Mesenteric fat pad (tissue), 1 donor: ENCODE measurements at regions not wholly inside any gene's neighbourhood (a gene's known extent, or its start where the extent isn't known, plus 50 kb on each side); places are given as distances from the start of the nearest gene placed in this dataset.

ENCODE experiments used
- DNase-seq: peaks from one replicate; pipeline ENCODE4 v3.0.0-alpha.2; 2020; ENCODE audit warnings: low spot score
- donor health status: DM: yes; HTN: yes; CAD: no.

DNA sequence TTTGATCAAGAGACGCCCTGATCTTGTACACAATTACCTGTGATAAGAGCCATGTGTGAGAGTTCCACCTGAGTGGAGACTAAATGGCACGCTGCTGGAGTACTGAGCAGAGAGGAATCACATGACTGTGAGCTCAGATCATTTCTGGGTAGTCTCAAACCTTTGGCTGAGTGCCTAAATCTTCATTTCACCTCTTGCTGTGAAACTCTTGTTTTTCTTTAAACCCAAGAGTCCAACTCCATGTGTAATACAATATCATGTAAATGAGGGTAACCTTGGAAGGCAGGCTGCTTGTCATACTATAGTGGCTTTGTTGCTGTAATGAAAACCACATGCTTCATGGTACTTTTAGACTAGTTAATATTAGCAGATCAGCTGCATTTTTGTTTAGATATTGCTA lies 156.9 kb downstream of the CAND1 start:
- DNase-seq = no peak

- DNase-seq = no peak
Measured at GRCh38 chr12:67427336-67427735, 158.2 kb downstream of the CAND1 start.

DNA sequence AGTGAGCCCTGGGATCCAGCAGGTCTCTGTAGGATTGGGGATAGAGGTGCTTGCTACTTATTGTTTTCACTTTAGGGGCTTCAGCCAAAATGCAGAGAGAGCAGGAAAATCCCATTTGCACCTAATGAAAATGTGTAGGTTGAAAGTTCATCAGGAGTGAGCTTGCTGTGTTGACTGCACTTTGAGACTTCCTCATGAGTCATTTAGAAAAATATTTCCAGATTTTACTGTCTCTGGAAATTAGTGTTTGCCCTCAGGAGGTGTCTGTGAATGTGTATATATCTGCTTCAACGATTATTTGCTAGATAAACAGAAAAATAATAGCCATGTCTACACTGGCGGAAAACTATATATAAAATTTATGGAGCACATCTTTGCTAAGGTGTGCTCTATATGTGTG lies 159.3 kb downstream of the CAND1 start:
- no peak for DNase-seq

- no peak for DNase-seq
Measured at GRCh38 chr12:67430708-67431335, 161.7 kb downstream of the CAND1 start.

DNA sequence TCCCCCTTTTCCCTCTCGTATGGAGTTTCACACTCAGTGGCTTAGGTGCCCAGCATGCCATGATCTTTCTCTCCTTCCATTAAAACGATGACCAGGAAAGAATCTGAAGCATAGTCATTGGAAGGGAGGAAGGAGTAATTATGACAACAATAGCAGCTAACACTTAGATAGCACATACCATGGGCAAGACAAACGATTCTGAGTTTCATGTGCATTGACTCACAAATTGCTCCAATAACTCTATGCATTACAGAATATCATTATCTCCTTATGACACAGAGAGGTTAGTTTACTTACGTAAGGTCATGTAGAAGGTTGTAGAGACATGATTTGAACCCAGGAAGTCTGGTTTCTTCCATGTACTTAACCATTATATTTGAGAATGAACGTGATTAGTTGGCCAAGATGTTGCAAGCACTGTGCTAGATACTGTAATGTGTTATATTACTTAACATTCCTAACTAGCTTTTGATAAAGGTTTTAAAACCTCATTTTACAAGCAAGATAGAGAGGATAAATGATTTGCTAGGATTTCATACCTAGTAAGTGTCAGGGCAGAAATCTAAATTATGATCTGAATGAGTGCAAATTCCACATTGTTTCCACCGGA lies 162.4 kb downstream of the CAND1 start:
- DNase-seq = no peak

DNA sequence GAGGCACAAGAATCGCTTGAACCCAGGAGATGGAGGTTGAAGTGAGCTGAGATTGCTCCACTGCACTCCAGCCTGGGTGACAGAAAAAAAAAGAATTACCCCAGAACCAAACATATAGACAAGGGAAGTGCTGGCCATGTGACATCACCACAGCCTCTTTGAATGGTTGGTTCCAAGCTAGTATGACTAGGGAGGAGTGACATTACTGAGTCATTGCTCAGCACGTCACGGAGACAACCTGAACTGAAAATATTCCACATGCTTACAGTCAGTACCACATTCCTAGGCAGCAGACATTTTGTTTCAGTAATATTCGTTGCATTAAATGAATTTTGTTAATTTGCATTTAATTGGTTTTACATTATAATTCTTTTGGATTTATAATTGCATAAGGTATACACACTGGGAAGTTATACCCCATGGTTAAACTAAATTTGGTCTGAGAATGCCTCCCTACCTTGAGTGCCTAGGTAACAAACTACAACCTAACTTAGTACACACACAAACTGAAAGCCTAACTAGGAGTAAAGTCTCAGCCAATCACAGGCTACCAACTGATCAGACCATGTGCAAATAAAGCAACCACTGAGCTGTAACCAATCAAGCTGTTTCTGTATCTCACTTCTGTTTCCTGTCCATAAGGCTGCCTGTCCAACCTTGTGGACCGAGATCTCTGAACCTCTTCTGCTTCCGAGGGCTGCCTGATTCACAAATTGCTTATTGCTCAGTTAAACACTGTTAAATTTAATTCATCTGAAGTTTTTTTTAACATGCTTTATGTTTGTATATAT lies 164.4 kb downstream of the CAND1 start:
- DNase-seq = no peak

DNA sequence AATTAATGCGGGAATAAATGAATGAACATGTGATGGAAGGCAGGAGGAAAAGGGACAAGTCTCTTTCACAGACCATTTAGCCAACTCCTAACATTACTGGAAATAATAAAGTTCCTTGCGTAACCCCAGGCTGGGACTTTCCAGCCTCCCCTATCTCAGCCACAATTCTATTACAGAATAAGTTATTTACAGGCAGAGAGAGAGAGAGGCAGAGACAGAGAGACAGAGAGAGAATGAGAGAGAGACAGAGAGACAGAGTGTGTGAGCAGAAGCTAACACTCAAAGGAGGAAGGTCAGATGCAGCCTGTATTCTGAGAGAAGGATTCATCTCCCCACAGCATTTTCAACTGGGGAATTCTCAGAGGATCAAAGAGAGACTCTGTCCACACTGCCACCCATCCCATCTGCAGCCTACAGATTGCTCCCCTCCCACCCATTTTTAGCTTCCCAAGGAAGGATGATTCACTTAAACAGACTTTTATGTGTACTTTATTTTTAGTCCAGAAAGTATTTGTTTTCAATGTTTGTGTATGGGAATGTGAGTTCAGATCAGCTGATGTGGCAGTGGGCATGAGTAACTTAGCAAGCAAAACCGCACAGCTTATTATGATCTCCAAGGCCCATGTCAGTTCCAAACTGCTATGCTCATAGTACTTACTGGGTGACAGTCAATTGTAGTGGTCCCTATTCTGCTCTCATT lies 165.7 kb downstream of the CAND1 start:
- DNase-seq = no peak

DNA sequence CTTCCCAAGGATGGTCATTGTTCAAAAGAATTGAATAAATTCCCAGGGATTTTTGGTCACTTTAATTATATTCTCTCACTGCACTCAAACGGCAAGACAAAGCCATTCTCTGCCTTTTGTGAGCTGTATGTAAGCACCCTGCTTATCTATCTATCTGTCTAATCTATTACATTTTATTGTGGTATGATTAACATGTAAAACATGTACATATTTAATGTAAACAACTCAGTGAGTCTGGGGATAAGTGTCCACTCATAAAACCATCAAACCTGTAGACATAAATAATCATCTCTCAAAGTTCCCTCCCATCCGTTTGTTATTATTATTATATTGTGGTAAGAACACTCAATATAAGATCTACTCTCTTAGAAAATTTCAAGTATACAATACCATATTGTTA lies 167.1 kb downstream of the CAND1 start:
- DNase-seq = no peak

DNA sequence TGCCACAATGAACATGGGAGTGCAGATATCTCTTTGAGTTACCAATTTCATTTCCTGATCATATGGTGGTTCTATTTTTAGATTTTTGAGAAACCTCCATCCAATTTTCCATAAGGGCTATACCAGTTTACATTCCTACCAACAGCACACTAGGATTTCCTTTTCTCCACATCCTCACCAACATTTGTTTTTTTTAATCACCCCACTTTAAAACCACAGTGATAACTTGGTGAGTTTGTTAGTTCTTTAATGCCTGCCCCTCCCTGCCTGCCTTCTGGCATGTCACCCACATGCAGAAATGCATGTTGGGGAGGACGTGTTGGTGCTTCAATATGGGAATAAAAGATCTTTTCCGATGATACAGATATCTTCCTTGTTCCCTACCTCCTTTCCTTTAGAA lies 167.9 kb downstream of the CAND1 start:
- no peak for DNase-seq

GRCh38 chr12:67439611-67440010 lies 170.5 kb downstream of the CAND1 start:
- DNase-seq = no peak

DNA sequence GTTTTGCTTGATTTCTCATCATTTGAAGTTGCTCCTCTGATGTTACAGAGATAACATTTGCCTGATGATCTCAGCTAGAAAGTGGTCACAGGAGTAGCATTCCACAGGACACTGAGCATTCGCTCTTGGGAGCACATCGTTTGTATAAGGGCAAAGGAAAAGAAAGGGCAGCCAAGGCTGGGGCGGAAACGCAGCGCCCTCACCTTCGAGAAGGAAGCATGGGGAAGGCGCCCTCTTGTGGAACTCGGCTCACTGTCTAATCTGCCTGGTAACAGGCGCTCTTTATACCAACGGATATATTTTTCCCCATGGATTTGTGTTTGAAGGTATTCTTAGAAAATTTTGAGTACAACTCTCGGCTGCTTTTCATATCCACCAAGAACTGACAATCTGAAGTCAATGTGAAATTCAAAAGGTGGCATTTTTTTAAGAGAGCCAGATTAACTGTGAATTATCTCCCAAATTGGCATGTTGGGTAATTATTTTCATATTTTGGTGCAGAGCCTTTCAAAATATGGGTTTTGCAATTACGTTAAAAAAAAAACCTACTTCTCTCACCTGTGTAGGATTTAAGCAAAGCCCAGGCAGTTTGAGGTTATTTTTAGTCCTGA lies 172.7 kb downstream of the CAND1 start:
- DNase-seq = peak; percentile 91

GRCh38 chr12:67442347-67442841 lies 173.2 kb downstream of the CAND1 start:
- no peak for DNase-seq

GRCh38 chr12:67442896-67443295 lies 173.7 kb downstream of the CAND1 start:
- no peak for DNase-seq

- no peak for DNase-seq
Measured at GRCh38 chr12:67444542-67444941, 175.4 kb downstream of the CAND1 start.

- DNase-seq = no peak
Measured at GRCh38 chr12:67446716-67447115, 177.6 kb downstream of the CAND1 start.

DNA sequence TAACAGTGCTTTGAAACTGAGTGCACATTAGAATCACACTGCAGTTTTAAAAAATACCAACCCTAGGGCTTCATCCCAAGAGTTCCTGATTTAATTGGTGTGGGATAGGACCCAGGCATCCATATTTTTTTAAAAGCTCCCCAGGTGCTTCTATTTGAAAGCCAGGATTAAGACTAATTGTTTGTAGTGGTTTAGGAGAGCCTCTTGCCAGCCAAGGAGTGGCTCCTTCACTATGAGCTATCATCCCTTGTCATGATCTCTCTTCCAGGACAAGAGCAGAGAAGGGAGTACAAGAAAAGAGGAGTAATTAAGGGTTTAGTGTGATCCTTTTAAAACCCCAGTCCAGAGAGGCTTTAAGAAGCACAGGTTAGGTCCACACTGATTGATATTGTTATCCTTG lies 178.0 kb downstream of the CAND1 start:
- no peak for DNase-seq

GRCh38 chr12:67449591-67450052 lies 180.5 kb downstream of the CAND1 start:
- DNase-seq = no peak

GRCh38 chr12:67450441-67450840 lies 181.3 kb downstream of the CAND1 start:
- DNase-seq = no peak

DNA sequence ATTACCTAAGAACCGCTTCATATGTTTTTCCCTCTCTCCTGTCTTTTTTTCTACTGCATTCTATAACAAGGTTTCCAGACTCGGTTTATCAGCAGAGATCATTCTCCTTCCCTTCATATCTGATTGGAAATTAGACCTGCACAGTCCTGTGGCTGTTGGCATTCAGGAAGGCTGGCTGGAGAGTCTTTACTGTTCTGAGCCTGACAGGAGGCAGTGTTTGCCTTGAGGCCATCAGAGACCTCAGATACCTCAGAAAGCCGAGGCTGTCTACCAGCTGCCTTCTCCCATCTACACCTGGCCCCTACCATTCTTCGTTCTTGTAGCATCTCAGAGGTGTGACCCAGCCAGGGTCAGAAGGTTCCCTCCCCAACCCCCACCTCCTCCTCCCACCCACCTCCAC lies 182.0 kb downstream of the CAND1 start:
- no peak for DNase-seq

DNA sequence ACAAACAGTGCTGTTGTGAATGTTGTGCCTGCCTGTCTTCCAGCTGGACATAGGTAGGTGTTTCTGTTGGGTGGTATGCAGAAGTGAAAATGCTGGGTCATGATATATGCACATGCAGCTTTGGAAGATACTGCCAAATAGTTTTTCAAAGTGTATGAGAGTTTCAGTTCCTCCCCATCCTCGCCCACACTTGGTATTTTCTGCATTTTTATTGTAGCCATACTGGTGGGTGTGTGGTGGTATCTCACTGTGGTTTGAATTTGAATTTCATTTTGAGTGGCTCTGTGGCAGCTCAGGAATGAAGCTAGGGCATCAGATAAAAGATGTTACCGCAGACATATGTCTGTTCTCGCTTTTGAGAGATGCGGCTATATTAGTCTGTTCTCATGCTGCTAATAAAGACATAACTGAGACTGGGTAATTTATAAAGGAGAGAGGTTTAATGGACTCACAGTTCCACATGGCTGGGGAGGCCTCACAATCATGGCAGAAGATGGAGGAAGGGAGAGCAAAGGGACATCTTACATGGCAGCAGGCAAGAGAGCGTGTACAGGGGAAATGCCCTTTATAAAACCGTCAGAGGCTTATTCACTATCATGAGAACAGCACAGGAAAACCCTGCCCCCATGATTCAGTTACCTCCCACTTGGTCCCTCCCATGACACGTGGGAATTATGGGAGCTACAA lies 183.1 kb downstream of the CAND1 start:
- no peak for DNase-seq

DNA sequence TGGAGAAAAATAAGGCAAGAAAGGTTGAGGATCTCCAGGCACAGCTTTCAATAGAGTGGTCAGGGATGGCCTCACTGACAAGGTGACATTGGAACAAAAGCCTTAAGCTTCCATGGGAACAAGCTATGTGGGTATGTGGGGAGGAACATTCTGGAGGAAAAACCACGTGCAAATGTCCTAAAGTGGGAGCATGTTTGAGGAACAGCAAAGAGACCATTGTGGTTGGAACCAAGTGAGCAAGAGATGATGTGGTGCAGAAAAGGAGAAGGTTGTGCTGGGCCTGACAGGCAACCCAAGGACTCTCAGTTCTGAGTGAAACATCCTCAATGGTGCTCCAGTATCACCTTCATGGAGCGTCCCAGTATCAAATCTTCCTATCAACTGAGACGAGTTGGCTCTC lies 184.0 kb downstream of the CAND1 start:
- no peak for DNase-seq
